ENCODE measurements at regions not wholly inside any gene's neighbourhood (a gene's known extent, or its start where the extent isn't known, plus 50 kb on each side); places are given as distances from the start of the nearest gene placed in this dataset.
"Not testable (repeated sequence)": the region's sequence is repeated elsewhere in the genome, so short reads cannot be mapped to it uniquely, and the experiment has no call there.

DNA sequence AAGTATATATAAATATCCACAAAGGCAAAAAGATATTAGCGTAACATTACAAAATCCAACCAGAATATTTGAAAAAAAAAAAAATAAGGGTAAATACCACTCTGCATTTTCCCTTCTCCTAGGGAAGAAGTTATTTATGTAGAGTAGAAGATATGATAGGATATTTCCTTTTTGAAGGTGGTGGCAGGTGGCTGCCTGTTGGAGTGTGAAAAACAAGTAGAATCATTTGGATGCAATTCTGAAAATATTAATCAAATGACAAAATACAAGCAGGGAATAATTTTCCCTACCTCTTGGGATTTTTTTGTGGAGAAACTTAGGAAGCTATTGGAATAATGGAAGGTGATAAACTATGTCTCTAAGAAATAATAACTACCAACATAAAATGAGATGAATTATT is 62.5 kb upstream of the OGFRL1 start:
- no peaks in the 10 kb centered on the region for H3K27me3 ChIP-seq (replicated peaks; ENCODE audit: insufficient read depth)
- no peak overlapping the region for H3K27ac ChIP-seq
- H3K9me3 ChIP-seq: no peaks in the 10 kb centered on the region
- H3K36me3 ChIP-seq: no peaks in the 10 kb centered on the region
- TF ChIP-seq POLR2A (IDR thresholded peaks at IDR 0.05): no peak
- TF ChIP-seq, protein P1, sequence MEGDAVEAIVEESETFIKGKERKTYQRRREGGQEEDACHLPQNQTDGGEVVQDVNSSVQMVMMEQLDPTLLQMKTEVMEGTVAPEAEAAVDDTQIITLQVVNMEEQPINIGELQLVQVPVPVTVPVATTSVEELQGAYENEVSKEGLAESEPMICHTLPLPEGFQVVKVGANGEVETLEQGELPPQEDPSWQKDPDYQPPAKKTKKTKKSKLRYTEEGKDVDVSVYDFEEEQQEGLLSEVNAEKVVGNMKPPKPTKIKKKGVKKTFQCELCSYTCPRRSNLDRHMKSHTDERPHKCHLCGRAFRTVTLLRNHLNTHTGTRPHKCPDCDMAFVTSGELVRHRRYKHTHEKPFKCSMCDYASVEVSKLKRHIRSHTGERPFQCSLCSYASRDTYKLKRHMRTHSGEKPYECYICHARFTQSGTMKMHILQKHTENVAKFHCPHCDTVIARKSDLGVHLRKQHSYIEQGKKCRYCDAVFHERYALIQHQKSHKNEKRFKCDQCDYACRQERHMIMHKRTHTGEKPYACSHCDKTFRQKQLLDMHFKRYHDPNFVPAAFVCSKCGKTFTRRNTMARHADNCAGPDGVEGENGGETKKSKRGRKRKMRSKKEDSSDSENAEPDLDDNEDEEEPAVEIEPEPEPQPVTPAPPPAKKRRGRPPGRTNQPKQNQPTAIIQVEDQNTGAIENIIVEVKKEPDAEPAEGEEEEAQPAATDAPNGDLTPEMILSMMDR (IDR thresholded peaks at IDR 0.05): no peak
- H3K4me1 ChIP-seq (replicated peaks): no peaks in the 10 kb centered on the region
- 95% methylated on average over 1 of the region's 1 CpG for WGBS
- H3K4me3 ChIP-seq: no peak overlapping the region
- intact Hi-C loops (cut with DNase I): no loop called here
- no peak for DNase-seq (ENCODE audit: low spot score)

GRCh38 chr6:71228461-71229041 is 60.1 kb upstream of the OGFRL1 start:
- no peaks in the 10 kb centered on the region for H3K4me1 ChIP-seq (replicated peaks)
- H3K4me3 ChIP-seq: no peak overlapping the region
- no peaks in the 10 kb centered on the region for H3K36me3 ChIP-seq
- 69% methylated on average over 4 of the region's 4 CpGs for WGBS
- DNase-seq (ENCODE audit: low spot score): no peak
- TF ChIP-seq POLR2AphosphoS5 (IDR thresholded peaks at IDR 0.05) (no peak), POLR2A (IDR thresholded peaks at IDR 0.05) (no peak)
- TF ChIP-seq, protein P1 (IDR thresholded peaks at IDR 0.05): no peak
- no peaks in the 10 kb centered on the region for H3K27me3 ChIP-seq (replicated peaks; ENCODE audit: insufficient read depth)
- intact Hi-C loops (cut with DNase I): no loop called here
- no peak overlapping the region for H3K27ac ChIP-seq
- H3K9me3 ChIP-seq: no peaks in the 10 kb centered on the region

- 97% methylated on average over 3 of the region's 3 CpGs for WGBS
- no peaks in the 10 kb centered on the region for H3K4me1 ChIP-seq (replicated peaks)
- no peak overlapping the region for H3K4me3 ChIP-seq
- H3K9me3 ChIP-seq: no peaks in the 10 kb centered on the region
- no peak for DNase-seq (ENCODE audit: low spot score)
- intact Hi-C loops (cut with DNase I): no loop called here
- no peaks in the 10 kb centered on the region for H3K27me3 ChIP-seq (replicated peaks; ENCODE audit: insufficient read depth)
- no peak overlapping the region for H3K27ac ChIP-seq
- H3K36me3 ChIP-seq: no peaks in the 10 kb centered on the region
- TF ChIP-seq, protein P1 (IDR thresholded peaks at IDR 0.05): no peak
- TF ChIP-seq POLR2A (IDR thresholded peaks at IDR 0.05) (no peak), POLR2AphosphoS5 (IDR thresholded peaks at IDR 0.05) (no peak)
These were observed 59.1 kb upstream of the OGFRL1 start for GRCh38 chr6:71229477-71229876.

DNA sequence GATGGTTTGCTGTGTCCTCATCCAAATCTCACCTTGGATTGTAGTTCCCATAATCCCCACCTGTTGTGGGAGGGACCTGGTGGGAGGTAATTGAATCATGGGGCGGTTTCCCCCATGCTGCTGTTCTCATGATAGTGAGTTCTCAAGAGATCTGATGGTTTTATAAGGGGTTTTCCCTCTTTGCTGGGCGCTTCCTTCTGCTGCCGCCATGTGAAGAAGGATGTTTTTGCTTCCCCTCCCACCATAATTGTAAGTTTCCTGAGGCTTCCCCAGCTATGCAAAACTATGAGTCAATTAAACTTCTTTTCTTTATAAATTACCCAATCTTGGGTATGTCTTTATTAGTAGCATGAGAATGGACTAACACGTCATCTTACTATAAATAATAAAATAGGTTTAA is 55.7 kb upstream of the OGFRL1 start:
- H3K4me3 ChIP-seq; H3K36me3 ChIP-seq; intact Hi-C loops (cut with DNase I); H3K4me1 ChIP-seq (replicated peaks); H3K9me3 ChIP-seq; H3K27ac ChIP-seq; H3K27me3 ChIP-seq (replicated peaks; ENCODE audit: insufficient read depth); DNase-seq (ENCODE audit: low spot score): not testable (repeated sequence)
- WGBS: 99% methylated on average over 4 of the region's 4 CpGs

DNA sequence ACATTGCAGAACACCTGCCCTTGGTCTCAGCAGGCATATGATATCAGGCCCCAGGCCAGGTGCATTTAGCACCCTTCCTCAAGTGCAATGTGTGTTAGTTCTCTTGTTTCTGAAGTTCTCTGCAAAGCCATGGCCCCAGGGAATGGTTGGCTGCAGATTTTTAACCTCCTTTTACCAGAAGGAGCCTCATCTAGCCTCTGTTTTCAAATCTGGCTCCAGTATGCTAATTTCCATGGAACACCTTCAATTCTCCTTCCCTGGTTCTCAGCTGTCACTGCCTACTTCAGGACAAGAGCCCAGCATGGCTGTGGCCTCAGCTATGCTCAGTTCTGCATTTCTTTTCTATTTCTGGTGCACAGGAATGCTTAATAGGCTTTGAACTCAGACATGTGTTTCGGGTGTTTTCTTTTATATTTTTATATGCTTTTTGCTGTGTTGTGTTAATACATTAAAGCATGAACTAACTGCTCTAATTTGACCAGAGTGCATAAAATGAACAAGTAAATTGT is 51.6 kb upstream of the OGFRL1 start:
- Histone ChIP-seq H3K27me3 (replicated peaks; ENCODE audit: insufficient read depth) (no peaks in the 10 kb centered on the region), H3K4me1 (replicated peaks) (no peaks in the 10 kb centered on the region), H3K4me3 (no peak overlapping the region), H3K36me3 (no peaks in the 10 kb centered on the region), H3K27ac (no peak overlapping the region), H3K9me3 (no peaks in the 10 kb centered on the region)
- 85% methylated on average over 1 of the region's 1 CpG for WGBS
- no peak for TF ChIP-seq POLR2AphosphoS5 (IDR thresholded peaks at IDR 0.05)
- TF ChIP-seq, protein P1 (IDR thresholded peaks at IDR 0.05): no peak
- DNase-seq (ENCODE audit: low spot score): no peak
- intact Hi-C loops (cut with DNase I): no loop called here

Measured in prostate gland (tissue), 2 donors.